ENCODE measurements at regions not wholly inside any gene's neighbourhood (a gene's known extent, or its start where the extent isn't known, plus 50 kb on each side); places are given as distances from the start of the nearest gene placed in this dataset.
"Not testable (repeated sequence)": the region's sequence is repeated elsewhere in the genome, so short reads cannot be mapped to it uniquely, and the experiment has no call there.

DNA sequence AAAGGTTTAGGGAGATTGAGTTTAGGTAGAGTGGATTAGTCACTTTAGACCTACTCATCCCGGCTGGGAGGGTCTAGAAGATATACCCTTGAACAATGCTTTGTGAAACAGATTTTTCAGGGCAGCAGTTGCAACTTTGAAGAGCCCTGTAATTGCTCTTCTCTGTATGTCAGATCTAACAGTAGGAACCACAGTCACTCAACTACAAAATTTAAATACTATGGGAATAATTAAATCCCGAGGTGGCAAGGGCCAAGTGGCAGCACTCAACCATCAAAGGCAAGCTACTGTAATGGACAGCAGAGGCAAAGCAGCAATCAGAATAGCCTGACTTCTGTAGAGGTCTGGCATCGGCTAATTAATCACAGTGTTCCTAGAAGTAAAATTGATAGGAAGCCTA lies 97.5 kb downstream of the HOXA1 start:
- TF ChIP-seq, protein P1, sequence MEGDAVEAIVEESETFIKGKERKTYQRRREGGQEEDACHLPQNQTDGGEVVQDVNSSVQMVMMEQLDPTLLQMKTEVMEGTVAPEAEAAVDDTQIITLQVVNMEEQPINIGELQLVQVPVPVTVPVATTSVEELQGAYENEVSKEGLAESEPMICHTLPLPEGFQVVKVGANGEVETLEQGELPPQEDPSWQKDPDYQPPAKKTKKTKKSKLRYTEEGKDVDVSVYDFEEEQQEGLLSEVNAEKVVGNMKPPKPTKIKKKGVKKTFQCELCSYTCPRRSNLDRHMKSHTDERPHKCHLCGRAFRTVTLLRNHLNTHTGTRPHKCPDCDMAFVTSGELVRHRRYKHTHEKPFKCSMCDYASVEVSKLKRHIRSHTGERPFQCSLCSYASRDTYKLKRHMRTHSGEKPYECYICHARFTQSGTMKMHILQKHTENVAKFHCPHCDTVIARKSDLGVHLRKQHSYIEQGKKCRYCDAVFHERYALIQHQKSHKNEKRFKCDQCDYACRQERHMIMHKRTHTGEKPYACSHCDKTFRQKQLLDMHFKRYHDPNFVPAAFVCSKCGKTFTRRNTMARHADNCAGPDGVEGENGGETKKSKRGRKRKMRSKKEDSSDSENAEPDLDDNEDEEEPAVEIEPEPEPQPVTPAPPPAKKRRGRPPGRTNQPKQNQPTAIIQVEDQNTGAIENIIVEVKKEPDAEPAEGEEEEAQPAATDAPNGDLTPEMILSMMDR (IDR thresholded peaks at IDR 0.05; ENCODE audit: low read depth, low read length), result not testable (repeated sequence)
- not testable (repeated sequence) for TF ChIP-seq EZH2phosphoT487 (IDR thresholded peaks at IDR 0.05; ENCODE audit: low read depth)

Data from OCI-LY3 (cell line).